SK-N-SH (cell line): ENCODE measurements at regions not wholly inside any gene's neighbourhood (a gene's known extent, or its start where the extent isn't known, plus 50 kb on each side); places are given as distances from the start of the nearest gene placed in this dataset.

Source experiments
- CTCF ChIA-PET: fragments of 300-600, 350-600 bp; formaldehyde crosslinking; extraction: SDS; loops from one replicate; lab custom pipeline; 2021; lab: Yijun Ruan, JAX
- POLR2A ChIA-PET: fragments of 350-600 bp; sonication (Branson Sonifier 250); formaldehyde crosslinking; extraction: SDS; loops from one replicate; lab custom pipeline; 2020; ENCODE audit warnings: antibody characterized with exemption, inconsistent platforms; lab: Yijun Ruan, JAX
- DNase-seq: peaks from one replicate; pipeline ENCODE4 v3.0.0; 2012
- H2AFZ ChIP-seq: fragments of 200-600 bp; sonication (generic); 2 replicates; pipeline ENCODE4 v1.8.1; 2016; ENCODE audit warnings: antibody characterized with exemption, mild to moderate bottlenecking, low read depth
- H3F3A ChIP-seq: fragments of 200-600 bp; sonication (generic); replicated peaks from 2 replicates; pipeline ENCODE3; 2016; ENCODE audit warnings: antibody characterized with exemption, mild to moderate bottlenecking; ENCODE audit not compliant: insufficient read depth
- H3K27ac ChIP-seq, 2 experiments: fragments of 200-500 bp in 1 of 2; fragments of 200-600 bp in 1 of 2; sonication (Bioruptor generic) in 1 of 2; sonication (generic), shearing (Covaris generic) in 1 of 2; 2 replicates each; pipeline versions ENCODE4 v1.5.1 to v1.6.1; 2014 to 2016; ENCODE audit warnings: low read depth in 2 of 2, inconsistent platforms in 1 of 2, low read length in 1 of 2, mild to moderate bottlenecking in 1 of 2, mixed read lengths in 1 of 2
- H3K27me3 ChIP-seq: fragments of 200-600 bp; sonication (generic), shearing (Covaris generic); 2 replicates; pipeline ENCODE4 v1.6.1; 2016; ENCODE audit warnings: mixed run types; ENCODE audit not compliant: insufficient read depth
- H3K36me3 ChIP-seq, 2 experiments: fragments of 200-500 bp in 1 of 2; fragments of 200-600 bp in 1 of 2; sonication (Bioruptor generic) in 1 of 2; sonication (generic) in 1 of 2; replicated peaks in 1 of 2; 2 replicates each; pipeline versions ENCODE3 to v1.5.1; 2014 to 2016; ENCODE audit warnings: low read length in 1 of 2, mild to moderate bottlenecking in 1 of 2; ENCODE audit not compliant: insufficient read depth in 2 of 2, control insufficient read depth in 1 of 2
- H3K4me1 ChIP-seq, 2 experiments: fragments of 200-500 bp in 1 of 2; fragments of 200-600 bp in 1 of 2; sonication (Bioruptor generic) in 1 of 2; sonication (generic), shearing (Covaris generic) in 1 of 2; 2 replicates each; pipeline versions ENCODE4 v1.5.1 to v1.6.1; 2014 to 2016; ENCODE audit warnings: low read depth in 1 of 2, low read length in 1 of 2, mixed run types in 1 of 2; ENCODE audit not compliant: insufficient read depth in 2 of 2, control insufficient read depth in 1 of 2
- H3K4me2 ChIP-seq: fragments of 200-600 bp; sonication (generic), shearing (Covaris generic); 2 replicates; pipeline ENCODE4 v1.6.1; 2017; ENCODE audit warnings: mixed run types
- H3K4me3 ChIP-seq, 2 experiments: fragments of 200-500 bp in 1 of 2; fragments of 200-600 bp in 1 of 2; sonication (Bioruptor generic) in 1 of 2; sonication (generic), shearing (Covaris generic) in 1 of 2; 2 replicates each; pipeline versions ENCODE4 v1.5.1 to v1.8.1; 2014 to 2016; ENCODE audit warnings: low read depth in 2 of 2, inconsistent platforms in 1 of 2, low read length in 1 of 2, mild to moderate bottlenecking in 1 of 2, mixed read lengths in 1 of 2, moderate library complexity in 1 of 2
- H3K79me2 ChIP-seq: fragments of 200-600 bp; sonication (generic); 2 replicates; pipeline ENCODE4 v1.8.1; 2017; ENCODE audit warnings: mild to moderate bottlenecking; ENCODE audit not compliant: insufficient read depth
- H3K9ac ChIP-seq: fragments of 200-600 bp; sonication (generic); 2 replicates; pipeline ENCODE4 v1.6.1; 2017; ENCODE audit warnings: mixed run types
- H3K9me2 ChIP-seq: fragments of 200-600 bp; sonication (generic); 2 replicates; pipeline ENCODE4 v1.6.1; 2017; ENCODE audit warnings: mixed run types
- H3K9me3 ChIP-seq: fragments of 200-600 bp; sonication (generic); 2 replicates; pipeline ENCODE4 v1.6.1; 2017; ENCODE audit warnings: mixed run types, mild to moderate bottlenecking, moderate library complexity
- H4K20me1 ChIP-seq: fragments of 200-600 bp; sonication (generic); 2 replicates; pipeline ENCODE4 v1.6.1; 2017; ENCODE audit warnings: mild to moderate bottlenecking, mixed run types; ENCODE audit not compliant: insufficient read depth
- CHD2 ChIP-seq: fragments of 150-350 bp; IDR thresholded peaks from 2 replicates; pipeline ENCODE4 v1.6.1; 2018; ENCODE audit warnings: low read length; ENCODE audit not compliant: partially characterized antibody
- ELF1 ChIP-seq: IDR thresholded peaks from 2 replicates; pipeline ENCODE4 v1.4.0; 2012
- EP300 ChIP-seq, 2 experiments: IDR thresholded peaks; 2 replicates each; pipeline versions ENCODE4 v1.4.0 to v1.6.1; 2012; ENCODE audit warnings: borderline replicate concordance in 1 of 2, low read depth in 1 of 2, low read length in 1 of 2
- FOXM1 ChIP-seq: IDR thresholded peaks from 2 replicates; pipeline ENCODE4 v1.4.0; 2012; ENCODE audit warnings: low read depth, mild to moderate bottlenecking
- GABPA ChIP-seq: IDR thresholded peaks from 2 replicates; pipeline ENCODE4 v1.4.0; 2012; ENCODE audit warnings: low read depth, mild to moderate bottlenecking
- MAX ChIP-seq: IDR thresholded peaks from 2 replicates; pipeline ENCODE4 v1.4.0; 2012; ENCODE audit warnings: low read depth
- NFIC ChIP-seq: IDR thresholded peaks from 2 replicates; pipeline ENCODE4 v1.4.0; 2012; ENCODE audit warnings: borderline replicate concordance
- PBX3 ChIP-seq: IDR thresholded peaks from 2 replicates; pipeline ENCODE4; 2012
- POLR2AphosphoS5 ChIP-seq: IDR thresholded peaks from 2 replicates; pipeline ENCODE4 v1.6.1; 2012; ENCODE audit warnings: low read depth, low read length
- SIN3A ChIP-seq: IDR thresholded peaks from 2 replicates; pipeline ENCODE4 v1.6.1; 2012; ENCODE audit warnings: low read depth, mild to moderate bottlenecking, low read length, moderate library complexity, borderline replicate concordance
- TAF1 ChIP-seq: IDR thresholded peaks from 2 replicates; pipeline ENCODE4 v1.6.1; 2012; ENCODE audit warnings: low read depth, mild to moderate bottlenecking, low read length, moderate library complexity, borderline replicate concordance
- TCF12 ChIP-seq: IDR thresholded peaks from 2 replicates; pipeline ENCODE4 v1.4.0; 2012
- TEAD4 ChIP-seq: IDR thresholded peaks from 2 replicates; pipeline ENCODE4 v1.4.0; 2012; ENCODE audit warnings: mild to moderate bottlenecking, borderline replicate concordance; ENCODE audit not compliant: insufficient read depth
- USF1 ChIP-seq: IDR thresholded peaks from 2 replicates; pipeline ENCODE4 v1.4.0; 2012; ENCODE audit warnings: low read depth, borderline replicate concordance
- USF2 ChIP-seq: fragments of 150-350 bp; IDR thresholded peaks from 2 replicates; pipeline ENCODE4 v1.6.1; 2017; ENCODE audit warnings: antibody characterized with exemption, low read length, low read depth, borderline replicate concordance
- YY1 ChIP-seq: IDR thresholded peaks from 2 replicates; pipeline ENCODE4 v1.4.0; 2012; ENCODE audit warnings: low read depth, mild to moderate bottlenecking
- WGBS: methylation state at CpG from one replicate; pipeline ENCODE4 v1.1.6; 2017; ENCODE audit warnings: low lambda C conversion rate; 5-methylcytosine and 5-hydroxymethylcytosine counted together

GRCh38 chr12:127340381-127340780 is 926.6 kb upstream of the TMEM132C start:
- Histone ChIP-seq H3K9me3 (no peaks in the 10 kb centered on the region), H3K79me2 (no peaks in the 10 kb centered on the region), H3K4me3 (no peak overlapping the region), H3K9me2 (no peaks in the 10 kb centered on the region), H3K4me1 (no peaks in the 10 kb centered on the region), H2AFZ (no peak overlapping the region), H3K27ac (no peak overlapping the region), H3F3A (no peaks in the 10 kb centered on the region), H3K27me3 (no peaks in the 10 kb centered on the region), H3K9ac (no peak overlapping the region), H3K36me3 (no peaks in the 10 kb centered on the region), H3K4me2 (no peak overlapping the region), H4K20me1 (no peaks in the 10 kb centered on the region)
- no peak for TF ChIP-seq PBX3
- WGBS: 27% methylated on average over 6 of the region's 6 CpGs
- ChIA-PET CTCF (no interaction called here), POLR2A (no interaction called here)
- DNase-seq: no peak

- H3K4me2 ChIP-seq: no peak overlapping the region
- no peaks in the 10 kb centered on the region for H3K4me1 ChIP-seq
- H3K4me3 ChIP-seq: no peak overlapping the region
- H3K9me2 ChIP-seq: no peaks in the 10 kb centered on the region
- no peaks in the 10 kb centered on the region for H3K27me3 ChIP-seq
- ChIA-PET CTCF (interaction anchor here (1.1 kb wide), 1 partner anchor 11 kb away, joined by 3 read pairs; no protein-coding TSS in a partner anchor), POLR2A (no interaction called here)
- no peak overlapping the region for H2AFZ ChIP-seq
- no peak for DNase-seq
- no peak overlapping the region for H3K9ac ChIP-seq
- WGBS: 32% methylated on average over 6 of the region's 6 CpGs
- TF ChIP-seq GABPA: no peak
- no peak for TF ChIP-seq CHD2
- no peak for TF ChIP-seq PBX3
- TF ChIP-seq SIN3A: no peak
- TF ChIP-seq TAF1: no peak
- no peak for TF ChIP-seq ELF1
- no peak for TF ChIP-seq NFIC
- TF ChIP-seq POLR2AphosphoS5: no peak
- no peak for TF ChIP-seq USF1
- TF ChIP-seq MAX: no peak
- TF ChIP-seq TEAD4: no peak
- no peak for TF ChIP-seq YY1
- no peak for TF ChIP-seq USF2
- no peak for TF ChIP-seq EP300 (IDR thresholded peaks at IDR 0.05; ENCODE audit: borderline replicate concordance in 1 of 2, low read depth in 1 of 2, low read length in 1 of 2)
- TF ChIP-seq FOXM1: no peak
- no peak for TF ChIP-seq TCF12
- H3K79me2 ChIP-seq: no peaks in the 10 kb centered on the region
- no peaks in the 10 kb centered on the region for H4K20me1 ChIP-seq
- H3K36me3 ChIP-seq: no peaks in the 10 kb centered on the region
- no peaks in the 10 kb centered on the region for H3K9me3 ChIP-seq
- no peak overlapping the region for H3K27ac ChIP-seq
- no peaks in the 10 kb centered on the region for H3F3A ChIP-seq
Observed at GRCh38 chr12:127342861-127343260, 924.1 kb upstream of the TMEM132C start.
